Liver (tissue), 8 donors: ENCODE measurements at regions not wholly inside any gene's neighbourhood (a gene's known extent, or its start where the extent isn't known, plus 50 kb on each side); places are given as distances from the start of the nearest gene placed in this dataset.
A peak's percentile ranks its signal among the peaks of the same experiment; 100 is the strongest.

ENCODE experiments used
- DNase-seq: peaks from one replicate; pipeline ENCODE4 v3.0.0-alpha.2; 2017; ENCODE audit warnings: low spot score
- H3K27ac ChIP-seq, 2 donors: one replicate each; pipeline ENCODE4 v1.7.0; 2013; ENCODE audit warnings: inconsistent platforms in 2 of 2, low read length in 2 of 2, control low read depth in 1 of 2, low read depth in 1 of 2, mild to moderate bottlenecking in 1 of 2
- H3K27me3 ChIP-seq, 4 donors: one replicate each; pipeline versions ENCODE4 v1.6.1 to v1.7.0; 2013; ENCODE audit warnings: low read length in 3 of 4, inconsistent platforms in 1 of 4, mild to moderate bottlenecking in 1 of 4, moderate library complexity in 1 of 4; ENCODE audit not compliant: control insufficient read depth in 4 of 4, insufficient read depth in 4 of 4
- H3K36me3 ChIP-seq, 4 donors: one replicate each; pipeline versions ENCODE4 v1.6.1 to v1.7.0; 2013; ENCODE audit warnings: low read length in 3 of 4, mild to moderate bottlenecking in 3 of 4, low read depth in 1 of 4, moderate library complexity in 1 of 4; ENCODE audit not compliant: control insufficient read depth in 4 of 4, insufficient read depth in 3 of 4
- H3K4me1 ChIP-seq, 4 donors: one replicate each; pipeline versions ENCODE4 v1.6.1 to v1.7.0; 2013; ENCODE audit warnings: low read length in 3 of 4, mild to moderate bottlenecking in 3 of 4, moderate library complexity in 1 of 4; ENCODE audit not compliant: control insufficient read depth in 4 of 4, insufficient read depth in 4 of 4
- H3K4me3 ChIP-seq, 3 donors: one replicate each; pipeline versions ENCODE4 v1.6.1 to v1.7.0; 2013; ENCODE audit warnings: low read length in 3 of 3, control low read depth in 1 of 3, low read depth in 1 of 3, mild to moderate bottlenecking in 1 of 3
- H3K9ac ChIP-seq, 2 donors: one replicate each; pipeline ENCODE4 v1.7.0; 2013; ENCODE audit warnings: low read length in 2 of 2, mild to moderate bottlenecking in 2 of 2, moderate library complexity in 2 of 2, control low read depth in 1 of 2, low read depth in 1 of 2
- H3K9me3 ChIP-seq, 4 donors: one replicate each; pipeline versions ENCODE4 v1.6.1 to v1.7.0; 2013; ENCODE audit warnings: low read length in 3 of 4; ENCODE audit not compliant: control insufficient read depth in 4 of 4
- EGR1 ChIP-seq, 2 donors: IDR thresholded peaks; 2 replicates each; pipeline ENCODE4 v1.6.1; 2016 to 2018; ENCODE audit warnings: antibody characterized with exemption in 2 of 2, low read depth in 2 of 2
- FOXA1 ChIP-seq: IDR thresholded peaks from 2 replicates; pipeline ENCODE4 v1.6.1; 2016; ENCODE audit warnings: antibody characterized with exemption
- FOXA2 ChIP-seq: IDR thresholded peaks from 2 replicates; pipeline ENCODE4 v1.6.1; 2016; ENCODE audit warnings: antibody characterized with exemption
- GABPA ChIP-seq, 2 donors: IDR thresholded peaks in 1 of 2; conservative IDR thresholded peaks in 1 of 2; 2 replicates each; pipeline ENCODE4 v1.6.1; 2016; ENCODE audit warnings: antibody characterized with exemption in 2 of 2, mild to moderate bottlenecking in 1 of 2, moderate library complexity in 1 of 2
- HNF4A ChIP-seq, 2 donors: conservative IDR thresholded peaks; 2 replicates each; pipeline ENCODE4 v1.6.1; 2016; ENCODE audit warnings: antibody characterized with exemption in 2 of 2, mild to moderate bottlenecking in 2 of 2
- JUND ChIP-seq, 2 donors: IDR thresholded peaks; 2 replicates each; pipeline ENCODE4 v1.6.1; 2016; ENCODE audit warnings: antibody characterized with exemption in 2 of 2
- NR2F2 ChIP-seq: IDR thresholded peaks from 2 replicates; pipeline ENCODE4 v1.6.1; 2016; ENCODE audit warnings: antibody characterized with exemption
- RAD21 ChIP-seq, 2 donors: IDR thresholded peaks; 2 replicates each; pipeline ENCODE4 v1.6.1; 2016; ENCODE audit warnings: antibody characterized with exemption in 2 of 2, mild to moderate bottlenecking in 2 of 2
- RXRA ChIP-seq, 2 donors: IDR thresholded peaks; 2 replicates each; pipeline ENCODE4 v1.6.1; 2017 to 2018; ENCODE audit warnings: antibody characterized with exemption in 2 of 2, mild to moderate bottlenecking in 1 of 2
- SP1 ChIP-seq: IDR thresholded peaks from 2 replicates; pipeline ENCODE4 v1.6.1; 2018; ENCODE audit warnings: antibody characterized with exemption, mild to moderate bottlenecking
- TAF1 ChIP-seq: conservative IDR thresholded peaks from 2 replicates; pipeline ENCODE4 v1.6.1; 2016; ENCODE audit warnings: antibody characterized with exemption, mild to moderate bottlenecking
- YY1 ChIP-seq: IDR thresholded peaks from 2 replicates; pipeline ENCODE4 v1.6.1; 2016; ENCODE audit warnings: antibody characterized with exemption, mild to moderate bottlenecking
- WGBS: extraction: QIAGEN DNeasy Blood & Tissue Kit; methylation state at CpG from one replicate; pipeline ENCODE4 v1.1.7; 2013; 5-methylcytosine and 5-hydroxymethylcytosine counted together
- TF ChIP-seq, protein P1 (sequence below): IDR thresholded peaks from 2 replicates; pipeline ENCODE4 v1.6.1; 2016; ENCODE audit warnings: antibody characterized with exemption, mild to moderate bottlenecking
- TF ChIP-seq, protein P2 (sequence below): IDR thresholded peaks from 2 replicates; pipeline ENCODE4 v1.6.1; 2016; ENCODE audit warnings: antibody characterized with exemption
- TF ChIP-seq, protein P3 (sequence below): fragments of 150-350 bp; IDR thresholded peaks from 2 replicates; pipeline ENCODE4 v1.5.1; 2017; ENCODE audit warnings: improper control_type of control experiment, low read depth, low read length; ENCODE audit not compliant: missing input control
- TF ChIP-seq, protein P4 (sequence below): IDR thresholded peaks from 2 replicates; pipeline ENCODE4 v1.6.1; 2016; ENCODE audit warnings: antibody characterized with exemption
- donor health status: healthy.
- donor health status: healthy.
- donor health status: healthy.
- donor health status: healthy.
- donor health status: healthy.

DNA sequence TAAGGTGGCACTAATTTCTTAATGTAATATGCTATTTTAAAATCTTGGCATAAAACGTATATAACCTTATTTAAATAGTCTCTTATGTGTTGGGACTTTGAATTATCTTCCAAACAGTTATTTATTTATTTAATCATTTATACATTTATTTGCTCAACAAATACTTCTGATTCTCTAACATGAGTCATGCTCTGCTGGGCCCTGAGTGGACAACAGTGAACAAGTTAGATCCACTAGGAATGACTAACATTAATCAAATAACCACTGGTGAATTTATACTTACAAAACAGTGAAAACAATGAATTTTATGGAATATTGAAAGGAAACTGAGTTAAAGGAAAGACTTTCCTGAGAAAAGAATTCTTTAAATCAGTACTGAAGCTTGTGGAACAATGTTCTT lies 1257.2 kb upstream of the CHAC2 start:
- DNase-seq, result no peak
- Histone ChIP-seq H3K9me3 (no peaks in the 10 kb centered on the region), H3K9ac (no peak overlapping the region), H3K4me3 (no peak overlapping the region), H3K36me3 (no peaks in the 10 kb centered on the region), H3K27ac (no peak overlapping the region), H3K27me3 (no peaks in the 10 kb centered on the region), H3K4me1 (no peaks in the 10 kb centered on the region)
- 84% methylated on average over 1 of the region's 1 CpG for WGBS
- TF ChIP-seq GABPA (IDR thresholded peaks at IDR 0.05 in 1 of 2, conservative IDR thresholded peaks at IDR 0.05 in 1 of 2), result no peak
- TF ChIP-seq FOXA1, result no peak
- no peak for TF ChIP-seq EGR1 (IDR thresholded peaks at IDR 0.05; ENCODE audit: low read depth in 2 of 2)
- TF ChIP-seq, protein P1, sequence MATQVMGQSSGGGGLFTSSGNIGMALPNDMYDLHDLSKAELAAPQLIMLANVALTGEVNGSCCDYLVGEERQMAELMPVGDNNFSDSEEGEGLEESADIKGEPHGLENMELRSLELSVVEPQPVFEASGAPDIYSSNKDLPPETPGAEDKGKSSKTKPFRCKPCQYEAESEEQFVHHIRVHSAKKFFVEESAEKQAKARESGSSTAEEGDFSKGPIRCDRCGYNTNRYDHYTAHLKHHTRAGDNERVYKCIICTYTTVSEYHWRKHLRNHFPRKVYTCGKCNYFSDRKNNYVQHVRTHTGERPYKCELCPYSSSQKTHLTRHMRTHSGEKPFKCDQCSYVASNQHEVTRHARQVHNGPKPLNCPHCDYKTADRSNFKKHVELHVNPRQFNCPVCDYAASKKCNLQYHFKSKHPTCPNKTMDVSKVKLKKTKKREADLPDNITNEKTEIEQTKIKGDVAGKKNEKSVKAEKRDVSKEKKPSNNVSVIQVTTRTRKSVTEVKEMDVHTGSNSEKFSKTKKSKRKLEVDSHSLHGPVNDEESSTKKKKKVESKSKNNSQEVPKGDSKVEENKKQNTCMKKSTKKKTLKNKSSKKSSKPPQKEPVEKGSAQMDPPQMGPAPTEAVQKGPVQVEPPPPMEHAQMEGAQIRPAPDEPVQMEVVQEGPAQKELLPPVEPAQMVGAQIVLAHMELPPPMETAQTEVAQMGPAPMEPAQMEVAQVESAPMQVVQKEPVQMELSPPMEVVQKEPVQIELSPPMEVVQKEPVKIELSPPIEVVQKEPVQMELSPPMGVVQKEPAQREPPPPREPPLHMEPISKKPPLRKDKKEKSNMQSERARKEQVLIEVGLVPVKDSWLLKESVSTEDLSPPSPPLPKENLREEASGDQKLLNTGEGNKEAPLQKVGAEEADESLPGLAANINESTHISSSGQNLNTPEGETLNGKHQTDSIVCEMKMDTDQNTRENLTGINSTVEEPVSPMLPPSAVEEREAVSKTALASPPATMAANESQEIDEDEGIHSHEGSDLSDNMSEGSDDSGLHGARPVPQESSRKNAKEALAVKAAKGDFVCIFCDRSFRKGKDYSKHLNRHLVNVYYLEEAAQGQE, result no peak
- TF ChIP-seq YY1, result no peak
- TF ChIP-seq SP1, result no peak
- no peak for TF ChIP-seq RXRA (IDR thresholded peaks at IDR 0.05)
- TF ChIP-seq, protein P2, sequence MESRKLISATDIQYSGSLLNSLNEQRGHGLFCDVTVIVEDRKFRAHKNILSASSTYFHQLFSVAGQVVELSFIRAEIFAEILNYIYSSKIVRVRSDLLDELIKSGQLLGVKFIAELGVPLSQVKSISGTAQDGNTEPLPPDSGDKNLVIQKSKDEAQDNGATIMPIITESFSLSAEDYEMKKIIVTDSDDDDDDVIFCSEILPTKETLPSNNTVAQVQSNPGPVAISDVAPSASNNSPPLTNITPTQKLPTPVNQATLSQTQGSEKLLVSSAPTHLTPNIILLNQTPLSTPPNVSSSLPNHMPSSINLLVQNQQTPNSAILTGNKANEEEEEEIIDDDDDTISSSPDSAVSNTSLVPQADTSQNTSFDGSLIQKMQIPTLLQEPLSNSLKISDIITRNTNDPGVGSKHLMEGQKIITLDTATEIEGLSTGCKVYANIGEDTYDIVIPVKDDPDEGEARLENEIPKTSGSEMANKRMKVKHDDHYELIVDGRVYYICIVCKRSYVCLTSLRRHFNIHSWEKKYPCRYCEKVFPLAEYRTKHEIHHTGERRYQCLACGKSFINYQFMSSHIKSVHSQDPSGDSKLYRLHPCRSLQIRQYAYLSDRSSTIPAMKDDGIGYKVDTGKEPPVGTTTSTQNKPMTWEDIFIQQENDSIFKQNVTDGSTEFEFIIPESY, result no peak
- TF ChIP-seq, protein P3, sequence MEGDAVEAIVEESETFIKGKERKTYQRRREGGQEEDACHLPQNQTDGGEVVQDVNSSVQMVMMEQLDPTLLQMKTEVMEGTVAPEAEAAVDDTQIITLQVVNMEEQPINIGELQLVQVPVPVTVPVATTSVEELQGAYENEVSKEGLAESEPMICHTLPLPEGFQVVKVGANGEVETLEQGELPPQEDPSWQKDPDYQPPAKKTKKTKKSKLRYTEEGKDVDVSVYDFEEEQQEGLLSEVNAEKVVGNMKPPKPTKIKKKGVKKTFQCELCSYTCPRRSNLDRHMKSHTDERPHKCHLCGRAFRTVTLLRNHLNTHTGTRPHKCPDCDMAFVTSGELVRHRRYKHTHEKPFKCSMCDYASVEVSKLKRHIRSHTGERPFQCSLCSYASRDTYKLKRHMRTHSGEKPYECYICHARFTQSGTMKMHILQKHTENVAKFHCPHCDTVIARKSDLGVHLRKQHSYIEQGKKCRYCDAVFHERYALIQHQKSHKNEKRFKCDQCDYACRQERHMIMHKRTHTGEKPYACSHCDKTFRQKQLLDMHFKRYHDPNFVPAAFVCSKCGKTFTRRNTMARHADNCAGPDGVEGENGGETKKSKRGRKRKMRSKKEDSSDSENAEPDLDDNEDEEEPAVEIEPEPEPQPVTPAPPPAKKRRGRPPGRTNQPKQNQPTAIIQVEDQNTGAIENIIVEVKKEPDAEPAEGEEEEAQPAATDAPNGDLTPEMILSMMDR, result no peak
- no peak for TF ChIP-seq JUND (IDR thresholded peaks at IDR 0.05)
- no peak for TF ChIP-seq TAF1
- TF ChIP-seq, protein P4, sequence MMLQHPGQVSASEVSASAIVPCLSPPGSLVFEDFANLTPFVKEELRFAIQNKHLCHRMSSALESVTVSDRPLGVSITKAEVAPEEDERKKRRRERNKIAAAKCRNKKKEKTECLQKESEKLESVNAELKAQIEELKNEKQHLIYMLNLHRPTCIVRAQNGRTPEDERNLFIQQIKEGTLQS, result no peak
- TF ChIP-seq NR2F2, result no peak
- no peak for TF ChIP-seq RAD21 (IDR thresholded peaks at IDR 0.05)
- TF ChIP-seq HNF4A (conservative IDR thresholded peaks at IDR 0.05), result no peak

DNA sequence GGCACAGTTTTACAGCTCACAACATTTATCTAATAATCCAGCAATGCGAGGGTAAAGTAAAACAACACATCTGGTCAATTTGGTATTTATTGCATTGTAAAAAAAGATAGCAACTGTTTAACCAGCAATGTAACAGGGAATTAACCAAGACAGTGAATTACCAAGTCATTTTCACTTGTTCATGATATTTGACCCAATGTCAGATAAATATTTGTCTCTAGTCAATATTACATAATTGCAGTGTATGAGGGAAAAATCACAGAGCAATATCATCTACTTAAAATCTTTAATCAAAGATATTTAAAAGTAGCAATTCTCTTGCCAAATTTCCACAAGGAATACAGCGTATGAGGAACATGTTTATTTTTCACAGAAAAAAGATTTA lies 1265.1 kb upstream of the CHAC2 start:
- DNase-seq, result no peak
- Histone ChIP-seq H3K4me3 (no peak overlapping the region), H3K4me1 (peaks cover 4 to 30% (median 21%) of the 10 kb centered on the region in 4 donors), H3K27ac (peak overlapping the region; percentile 44 to 56), H3K36me3 (no peaks in the 10 kb centered on the region), H3K27me3 (no peaks in the 10 kb centered on the region), H3K9me3 (peaks cover 0 to 3% (median 2%) of the 10 kb centered on the region in 4 donors), H3K9ac (no peak overlapping the region)
- 30% methylated on average over 2 of the region's 2 CpGs for WGBS
- TF ChIP-seq RAD21 (IDR thresholded peaks at IDR 0.05) (no peak), EGR1 (IDR thresholded peaks at IDR 0.05; ENCODE audit: low read depth in 2 of 2) (no peak), SP1 (no peak), RXRA (IDR thresholded peaks at IDR 0.05) (peak in 1 of 2 donors; percentile 35), GABPA (IDR thresholded peaks at IDR 0.05 in 1 of 2, conservative IDR thresholded peaks at IDR 0.05 in 1 of 2) (no peak), FOXA2 (peak; percentile 45), FOXA1 (no peak)
- TF ChIP-seq, protein P4, result no peak
- TF ChIP-seq, protein P2, result no peak
- TF ChIP-seq, protein P1, result peak; percentile 21
